ENCODE measurements at regions not wholly inside any gene's neighbourhood (a gene's known extent, or its start where the extent isn't known, plus 50 kb on each side); places are given as distances from the start of the nearest gene placed in this dataset.

DNA sequence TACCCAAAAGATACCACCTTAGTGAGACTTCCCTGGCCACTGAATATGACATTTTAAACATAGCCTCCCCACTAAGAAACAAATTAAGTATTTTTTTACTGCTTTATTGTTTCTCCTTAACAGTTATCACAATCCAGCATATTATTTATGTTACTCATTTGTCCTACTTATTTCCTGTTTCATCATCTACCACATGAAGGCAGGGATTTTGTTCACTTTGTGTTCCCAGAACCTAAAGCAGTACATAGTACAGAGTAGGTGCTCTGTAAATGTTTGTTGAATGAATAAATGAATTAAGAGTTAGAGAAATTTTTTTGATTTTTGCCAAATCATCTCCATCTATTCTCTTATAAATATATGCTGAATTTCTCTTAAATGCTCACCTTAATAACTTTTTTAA is 318.4 kb upstream of the GIMD1 start:
- no peak overlapping the region for H3K4me3 ChIP-seq (ENCODE audit: insufficient read depth, low read length)
- H3K4me1 ChIP-seq (ENCODE audit: insufficient read depth, low read length), result no peaks in the 10 kb centered on the region
- no peaks in the 10 kb centered on the region for H3K79me2 ChIP-seq (ENCODE audit: insufficient read depth, low read length)
- H3K4me2 ChIP-seq (ENCODE audit: insufficient read depth, low read length), result no peak overlapping the region
- TF ChIP-seq, protein P1, sequence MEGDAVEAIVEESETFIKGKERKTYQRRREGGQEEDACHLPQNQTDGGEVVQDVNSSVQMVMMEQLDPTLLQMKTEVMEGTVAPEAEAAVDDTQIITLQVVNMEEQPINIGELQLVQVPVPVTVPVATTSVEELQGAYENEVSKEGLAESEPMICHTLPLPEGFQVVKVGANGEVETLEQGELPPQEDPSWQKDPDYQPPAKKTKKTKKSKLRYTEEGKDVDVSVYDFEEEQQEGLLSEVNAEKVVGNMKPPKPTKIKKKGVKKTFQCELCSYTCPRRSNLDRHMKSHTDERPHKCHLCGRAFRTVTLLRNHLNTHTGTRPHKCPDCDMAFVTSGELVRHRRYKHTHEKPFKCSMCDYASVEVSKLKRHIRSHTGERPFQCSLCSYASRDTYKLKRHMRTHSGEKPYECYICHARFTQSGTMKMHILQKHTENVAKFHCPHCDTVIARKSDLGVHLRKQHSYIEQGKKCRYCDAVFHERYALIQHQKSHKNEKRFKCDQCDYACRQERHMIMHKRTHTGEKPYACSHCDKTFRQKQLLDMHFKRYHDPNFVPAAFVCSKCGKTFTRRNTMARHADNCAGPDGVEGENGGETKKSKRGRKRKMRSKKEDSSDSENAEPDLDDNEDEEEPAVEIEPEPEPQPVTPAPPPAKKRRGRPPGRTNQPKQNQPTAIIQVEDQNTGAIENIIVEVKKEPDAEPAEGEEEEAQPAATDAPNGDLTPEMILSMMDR (IDR thresholded peaks at IDR 0.05; ENCODE audit: extremely low read depth, low read depth, low read length), result no peak
- H2AFZ ChIP-seq (ENCODE audit: low read length), result no peak overlapping the region
- H3K27me3 ChIP-seq (ENCODE audit: insufficient read depth, low read length), result no peaks in the 10 kb centered on the region
- H4K20me1 ChIP-seq (ENCODE audit: insufficient read depth, low read length), result no peaks in the 10 kb centered on the region
- H3K36me3 ChIP-seq (ENCODE audit: insufficient read depth, low read length), result no peaks in the 10 kb centered on the region
- no peak for DNase-seq (ENCODE audit: insufficient read length, low spot score, missing footprints)
- no peaks in the 10 kb centered on the region for H3K9me3 ChIP-seq (ENCODE audit: low read depth, low read length)
- H3K27ac ChIP-seq (ENCODE audit: low read depth, low read length), result no peak overlapping the region

- Histone ChIP-seq H2AFZ (ENCODE audit: low read length) (no peak overlapping the region), H3K4me2 (ENCODE audit: insufficient read depth, low read length) (no peak overlapping the region), H3K4me3 (ENCODE audit: insufficient read depth, low read length) (no peak overlapping the region), H3K4me1 (ENCODE audit: insufficient read depth, low read length) (no peaks in the 10 kb centered on the region), H3K27me3 (ENCODE audit: insufficient read depth, low read length) (no peaks in the 10 kb centered on the region), H3K27ac (ENCODE audit: low read depth, low read length) (no peak overlapping the region), H3K9me3 (ENCODE audit: low read depth, low read length) (no peaks in the 10 kb centered on the region), H3K36me3 (ENCODE audit: insufficient read depth, low read length) (no peaks in the 10 kb centered on the region), H3K79me2 (ENCODE audit: insufficient read depth, low read length) (no peaks in the 10 kb centered on the region), H4K20me1 (ENCODE audit: insufficient read depth, low read length) (no peaks in the 10 kb centered on the region)
- TF ChIP-seq, protein P1 (IDR thresholded peaks at IDR 0.05; ENCODE audit: extremely low read depth, low read depth, low read length), result no peak
- DNase-seq (ENCODE audit: insufficient read length, low spot score, missing footprints), result no peak
These were observed 312.9 kb upstream of the GIMD1 start for GRCh38 chr4:106681381-106681921.

DNA sequence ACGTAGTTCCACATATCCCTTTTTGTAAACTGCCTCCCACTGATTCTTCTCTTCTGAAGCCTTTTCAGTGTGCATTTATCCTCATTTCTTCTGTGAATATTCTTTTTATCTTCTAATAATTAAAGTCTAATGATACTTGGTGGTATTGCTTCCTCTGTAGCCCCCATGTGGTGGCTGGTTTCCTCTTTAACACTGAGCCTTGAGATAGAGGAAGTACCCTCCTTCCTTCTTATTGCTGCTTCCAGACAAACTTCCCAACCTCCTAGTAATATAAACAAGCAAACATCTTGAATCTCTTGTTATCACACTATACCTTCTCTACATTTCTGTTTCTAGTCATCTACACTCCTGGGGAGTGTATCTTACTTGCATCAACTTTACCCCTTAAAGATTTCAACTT is 310.5 kb upstream of the GIMD1 start:
- H3K4me3 ChIP-seq (ENCODE audit: insufficient read depth, low read length), result no peak overlapping the region
- no peak overlapping the region for H3K4me2 ChIP-seq (ENCODE audit: insufficient read depth, low read length)
- H3K27ac ChIP-seq (ENCODE audit: low read depth, low read length), result no peak overlapping the region
- DNase-seq (ENCODE audit: insufficient read length, low spot score, missing footprints), result no peak
- H4K20me1 ChIP-seq (ENCODE audit: insufficient read depth, low read length), result no peaks in the 10 kb centered on the region
- no peaks in the 10 kb centered on the region for H3K9me3 ChIP-seq (ENCODE audit: low read depth, low read length)
- no peaks in the 10 kb centered on the region for H3K27me3 ChIP-seq (ENCODE audit: insufficient read depth, low read length)
- no peak overlapping the region for H2AFZ ChIP-seq (ENCODE audit: low read length)
- no peaks in the 10 kb centered on the region for H3K4me1 ChIP-seq (ENCODE audit: insufficient read depth, low read length)
- no peaks in the 10 kb centered on the region for H3K79me2 ChIP-seq (ENCODE audit: insufficient read depth, low read length)
- no peaks in the 10 kb centered on the region for H3K36me3 ChIP-seq (ENCODE audit: insufficient read depth, low read length)
- TF ChIP-seq, protein P1 (IDR thresholded peaks at IDR 0.05; ENCODE audit: extremely low read depth, low read depth, low read length), result no peak

DNA sequence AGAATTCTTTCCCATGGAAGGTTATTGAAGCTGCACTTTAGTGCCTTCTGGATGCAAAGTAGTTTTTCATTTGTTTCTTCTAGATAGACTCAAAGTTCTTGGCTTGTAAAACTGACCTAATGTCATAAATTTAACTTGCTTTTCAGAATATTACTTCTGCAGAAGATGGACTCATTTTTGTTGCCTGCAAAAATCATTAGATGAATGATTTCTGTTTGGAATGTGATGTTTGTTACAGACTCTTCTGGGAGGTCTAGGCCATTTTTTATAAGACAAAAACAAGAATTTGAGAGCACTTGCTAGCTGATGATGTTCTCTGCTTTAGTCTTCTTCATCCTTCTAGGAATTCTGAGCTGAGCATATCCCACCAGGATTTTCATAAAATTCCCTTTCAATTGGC is 308.6 kb upstream of the GIMD1 start:
- Histone ChIP-seq H3K4me2 (ENCODE audit: insufficient read depth, low read length) (no peak overlapping the region), H3K27ac (ENCODE audit: low read depth, low read length) (no peak overlapping the region), H3K79me2 (ENCODE audit: insufficient read depth, low read length) (no peaks in the 10 kb centered on the region), H3K4me1 (ENCODE audit: insufficient read depth, low read length) (no peaks in the 10 kb centered on the region), H3K27me3 (ENCODE audit: insufficient read depth, low read length) (no peaks in the 10 kb centered on the region), H2AFZ (ENCODE audit: low read length) (no peak overlapping the region), H4K20me1 (ENCODE audit: insufficient read depth, low read length) (no peaks in the 10 kb centered on the region), H3K9me3 (ENCODE audit: low read depth, low read length) (no peaks in the 10 kb centered on the region), H3K4me3 (ENCODE audit: insufficient read depth, low read length) (no peak overlapping the region), H3K36me3 (ENCODE audit: insufficient read depth, low read length) (no peaks in the 10 kb centered on the region)
- TF ChIP-seq, protein P1 (IDR thresholded peaks at IDR 0.05; ENCODE audit: extremely low read depth, low read depth, low read length), result no peak
- DNase-seq (ENCODE audit: insufficient read length, low spot score, missing footprints), result no peak

Data from osteoblast (primary cell).